Liver (tissue), 8 donors: ENCODE measurements at regions not wholly inside any gene's neighbourhood (a gene's known extent, or its start where the extent isn't known, plus 50 kb on each side); places are given as distances from the start of the nearest gene placed in this dataset.

Source experiments
- DNase-seq: peaks from one replicate; pipeline ENCODE4 v3.0.0-alpha.2; 2017; ENCODE audit warnings: low spot score
- H3K27ac ChIP-seq, 2 donors: one replicate each; pipeline ENCODE4 v1.7.0; 2013; ENCODE audit warnings: inconsistent platforms in 2 of 2, low read length in 2 of 2, control low read depth in 1 of 2, low read depth in 1 of 2, mild to moderate bottlenecking in 1 of 2
- H3K27me3 ChIP-seq, 4 donors: one replicate each; pipeline versions ENCODE4 v1.6.1 to v1.7.0; 2013; ENCODE audit warnings: low read length in 3 of 4, inconsistent platforms in 1 of 4, mild to moderate bottlenecking in 1 of 4, moderate library complexity in 1 of 4; ENCODE audit not compliant: control insufficient read depth in 4 of 4, insufficient read depth in 4 of 4
- H3K36me3 ChIP-seq, 4 donors: one replicate each; pipeline versions ENCODE4 v1.6.1 to v1.7.0; 2013; ENCODE audit warnings: low read length in 3 of 4, mild to moderate bottlenecking in 3 of 4, low read depth in 1 of 4, moderate library complexity in 1 of 4; ENCODE audit not compliant: control insufficient read depth in 4 of 4, insufficient read depth in 3 of 4
- H3K4me1 ChIP-seq, 4 donors: one replicate each; pipeline versions ENCODE4 v1.6.1 to v1.7.0; 2013; ENCODE audit warnings: low read length in 3 of 4, mild to moderate bottlenecking in 3 of 4, moderate library complexity in 1 of 4; ENCODE audit not compliant: control insufficient read depth in 4 of 4, insufficient read depth in 4 of 4
- H3K4me3 ChIP-seq, 3 donors: one replicate each; pipeline versions ENCODE4 v1.6.1 to v1.7.0; 2013; ENCODE audit warnings: low read length in 3 of 3, control low read depth in 1 of 3, low read depth in 1 of 3, mild to moderate bottlenecking in 1 of 3
- H3K9ac ChIP-seq, 2 donors: one replicate each; pipeline ENCODE4 v1.7.0; 2013; ENCODE audit warnings: low read length in 2 of 2, mild to moderate bottlenecking in 2 of 2, moderate library complexity in 2 of 2, control low read depth in 1 of 2, low read depth in 1 of 2
- H3K9me3 ChIP-seq, 4 donors: one replicate each; pipeline versions ENCODE4 v1.6.1 to v1.7.0; 2013; ENCODE audit warnings: low read length in 3 of 4; ENCODE audit not compliant: control insufficient read depth in 4 of 4
- ATF3 ChIP-seq: IDR thresholded peaks from 2 replicates; pipeline ENCODE4 v1.6.1; 2016; ENCODE audit warnings: antibody characterized with exemption
- CTCF ChIP-seq: fragments of 150-350 bp; IDR thresholded peaks from 2 replicates; pipeline ENCODE4 v1.5.1; 2017; ENCODE audit warnings: improper control_type of control experiment, low read depth, low read length; ENCODE audit not compliant: missing input control
- EGR1 ChIP-seq, 2 donors: IDR thresholded peaks; 2 replicates each; pipeline ENCODE4 v1.6.1; 2016 to 2018; ENCODE audit warnings: antibody characterized with exemption in 2 of 2, low read depth in 2 of 2
- FOXA1 ChIP-seq: IDR thresholded peaks from 2 replicates; pipeline ENCODE4 v1.6.1; 2016; ENCODE audit warnings: antibody characterized with exemption
- GABPA ChIP-seq, 2 donors: IDR thresholded peaks in 1 of 2; conservative IDR thresholded peaks in 1 of 2; 2 replicates each; pipeline ENCODE4 v1.6.1; 2016; ENCODE audit warnings: antibody characterized with exemption in 2 of 2, mild to moderate bottlenecking in 1 of 2, moderate library complexity in 1 of 2
- HNF4A ChIP-seq, 2 donors: conservative IDR thresholded peaks; 2 replicates each; pipeline ENCODE4 v1.6.1; 2016; ENCODE audit warnings: antibody characterized with exemption in 2 of 2, mild to moderate bottlenecking in 2 of 2
- HNF4G ChIP-seq: IDR thresholded peaks from 2 replicates; pipeline ENCODE4 v1.6.1; 2016; ENCODE audit warnings: antibody characterized with exemption
- JUND ChIP-seq, 2 donors: IDR thresholded peaks; 2 replicates each; pipeline ENCODE4 v1.6.1; 2016; ENCODE audit warnings: antibody characterized with exemption in 2 of 2
- MAX ChIP-seq: IDR thresholded peaks from 2 replicates; pipeline ENCODE4 v1.6.1; 2016; ENCODE audit warnings: antibody characterized with exemption
- NR2F2 ChIP-seq: IDR thresholded peaks from 2 replicates; pipeline ENCODE4 v1.6.1; 2016; ENCODE audit warnings: antibody characterized with exemption
- RAD21 ChIP-seq, 2 donors: IDR thresholded peaks; 2 replicates each; pipeline ENCODE4 v1.6.1; 2016; ENCODE audit warnings: antibody characterized with exemption in 2 of 2, mild to moderate bottlenecking in 2 of 2
- RXRA ChIP-seq, 2 donors: IDR thresholded peaks; 2 replicates each; pipeline ENCODE4 v1.6.1; 2017 to 2018; ENCODE audit warnings: antibody characterized with exemption in 2 of 2, mild to moderate bottlenecking in 1 of 2
- SP1 ChIP-seq: IDR thresholded peaks from 2 replicates; pipeline ENCODE4 v1.6.1; 2018; ENCODE audit warnings: antibody characterized with exemption, mild to moderate bottlenecking
- YY1 ChIP-seq: IDR thresholded peaks from 2 replicates; pipeline ENCODE4 v1.6.1; 2016; ENCODE audit warnings: antibody characterized with exemption, mild to moderate bottlenecking
- ZBTB33 ChIP-seq: IDR thresholded peaks from 2 replicates; pipeline ENCODE4 v1.6.1; 2016; ENCODE audit warnings: antibody characterized with exemption
- WGBS: extraction: QIAGEN DNeasy Blood & Tissue Kit; methylation state at CpG from one replicate; pipeline ENCODE4 v1.1.7; 2013; 5-methylcytosine and 5-hydroxymethylcytosine counted together
- donor health status: healthy.
- donor health status: healthy.
- donor health status: healthy.
- donor health status: healthy.
- donor health status: healthy.

- H3K27ac ChIP-seq = no peak overlapping the region
- peaks cover 0 to under 1% (median 0%) of the 10 kb centered on the region in 4 donors for H3K27me3 ChIP-seq
- no peaks in the 10 kb centered on the region for H3K4me1 ChIP-seq
- no peak for TF ChIP-seq RXRA (IDR thresholded peaks at IDR 0.05)
- TF ChIP-seq FOXA1 = no peak
- no peak for TF ChIP-seq NR2F2
- no peak for TF ChIP-seq ATF3
- TF ChIP-seq EGR1 (IDR thresholded peaks at IDR 0.05; ENCODE audit: low read depth in 2 of 2) = no peak
- no peak for TF ChIP-seq MAX
- TF ChIP-seq CTCF = no peak
- no peak overlapping the region for H3K9ac ChIP-seq
- H3K9me3 ChIP-seq = peaks cover 0 to 3% (median 0%) of the 10 kb centered on the region in 4 donors
- no peak overlapping the region for H3K4me3 ChIP-seq
- H3K36me3 ChIP-seq = no peaks in the 10 kb centered on the region
- DNase-seq = no peak
- 49% methylated on average over 2 of the region's 2 CpGs for WGBS
Measured at GRCh38 chr5:103394676-103395075, 136.1 kb downstream of the MACIR start.

- WGBS = 54% methylated on average over 4 of the region's 4 CpGs
- H3K27ac ChIP-seq = no peak overlapping the region
Measured at GRCh38 chr5:103393101-103393754, 134.7 kb downstream of the MACIR start.

More at GRCh38 chr5:103393101-103393754, 134.7 kb downstream of the MACIR start:
- H3K4me3 ChIP-seq = no peak overlapping the region
- H3K36me3 ChIP-seq = no peaks in the 10 kb centered on the region
- H3K9me3 ChIP-seq = no peaks in the 10 kb centered on the region
- H3K9ac ChIP-seq = no peak overlapping the region
- H3K4me1 ChIP-seq = no peaks in the 10 kb centered on the region
- H3K27me3 ChIP-seq = no peaks in the 10 kb centered on the region
- DNase-seq = no peak
- TF ChIP-seq RAD21 (IDR thresholded peaks at IDR 0.05) (no peak), HNF4A (conservative IDR thresholded peaks at IDR 0.05) (no peak), HNF4G (no peak), FOXA1 (no peak), RXRA (IDR thresholded peaks at IDR 0.05) (no peak), EGR1 (IDR thresholded peaks at IDR 0.05; ENCODE audit: low read depth in 2 of 2) (no peak), YY1 (no peak), NR2F2 (no peak), ZBTB33 (no peak), SP1 (no peak), JUND (IDR thresholded peaks at IDR 0.05) (no peak), GABPA (IDR thresholded peaks at IDR 0.05 in 1 of 2, conservative IDR thresholded peaks at IDR 0.05 in 1 of 2) (no peak), ATF3 (no peak), CTCF (no peak)
